HG02885 (cell line): ENCODE measurements at regions not wholly inside any gene's neighbourhood (a gene's known extent, or its start where the extent isn't known, plus 50 kb on each side); places are given as distances from the start of the nearest gene placed in this dataset.

ENCODE experiments used
- ATAC-seq: cut with Tn5 transposase; IDR thresholded peaks from one replicate; pipeline ENCODE4 v1.9.1; 2021; ENCODE audit warnings: mild to moderate bottlenecking; ENCODE audit not compliant: unreplicated experiment, poor library complexity

- ATAC-seq, result no peak
Observed at GRCh38 chr20:6466075-6466810, 301.2 kb upstream of the BMP2 start.

- no peak for ATAC-seq
Observed at GRCh38 chr20:6450841-6451240, 316.6 kb upstream of the BMP2 start.

GRCh38 chr20:6440443-6440799 lies 317.6 kb upstream of the FERMT1 start:
- ATAC-seq, result no peak

GRCh38 chr20:6439737-6440442 lies 317.1 kb upstream of the FERMT1 start:
- ATAC-seq, result no peak

- ATAC-seq, result no peak
Observed at GRCh38 chr20:6434131-6434530, 311.3 kb upstream of the FERMT1 start.

GRCh38 chr20:6430381-6430780 lies 307.6 kb upstream of the FERMT1 start:
- ATAC-seq, result no peak

GRCh38 chr20:6426287-6426891 lies 303.6 kb upstream of the FERMT1 start:
- no peak for ATAC-seq

GRCh38 chr20:6421321-6422248 lies 298.8 kb upstream of the FERMT1 start:
- ATAC-seq, result no peak

- no peak for ATAC-seq
Observed at GRCh38 chr20:6420336-6420735, 297.5 kb upstream of the FERMT1 start.

- no peak for ATAC-seq
Observed at GRCh38 chr20:6418732-6419131, 295.9 kb upstream of the FERMT1 start.

- ATAC-seq, result no peak
Observed at GRCh38 chr20:6416371-6416770, 293.5 kb upstream of the FERMT1 start.

GRCh38 chr20:6411651-6412050 lies 288.8 kb upstream of the FERMT1 start:
- ATAC-seq, result no peak

- ATAC-seq, result no peak
Observed at GRCh38 chr20:6410721-6411120, 287.9 kb upstream of the FERMT1 start.

- ATAC-seq, result no peak
Observed at GRCh38 chr20:6407163-6407562, 284.3 kb upstream of the FERMT1 start.

GRCh38 chr20:6401893-6402557 lies 279.2 kb upstream of the FERMT1 start:
- no peak for ATAC-seq

- no peak for ATAC-seq
Observed at GRCh38 chr20:6397115-6397514, 274.3 kb upstream of the FERMT1 start.

- no peak for ATAC-seq
Observed at GRCh38 chr20:6395695-6396094, 272.9 kb upstream of the FERMT1 start.

GRCh38 chr20:6388671-6389197 lies 265.9 kb upstream of the FERMT1 start:
- no peak for ATAC-seq

- no peak for ATAC-seq
Observed at GRCh38 chr20:6384956-6385486, 262.2 kb upstream of the FERMT1 start.

- ATAC-seq, result no peak
Observed at GRCh38 chr20:6384380-6384779, 261.6 kb upstream of the FERMT1 start.
